Urothelium cell line (cell line): ENCODE measurements at regions not wholly inside any gene's neighbourhood (a gene's known extent, or its start where the extent isn't known, plus 50 kb on each side); places are given as distances from the start of the nearest gene placed in this dataset.

Experiments used
- DNase-seq: peaks from one replicate; pipeline ENCODE4 v3.0.0; 2011; ENCODE audit warnings: low spot score, mixed read lengths
- FAIRE-seq: peaks from 2 replicates; lab custom pipeline; 2011; peaks lifted over from hg19 to GRCh38; lab: Jason Lieb, UNC

- DNase-seq (no peak), FAIRE-seq (no peak)
Measured at GRCh38 chr15:38042707-38043445, 108.4 kb downstream of the TMCO5A start.

- DNase-seq, result no peak
- no peak for FAIRE-seq
Measured at GRCh38 chr15:38046257-38047051, 112.0 kb downstream of the TMCO5A start.

GRCh38 chr15:38048001-38048455 is 113.6 kb downstream of the TMCO5A start:
- no peak for FAIRE-seq

GRCh38 chr15:38049891-38050290 is 115.5 kb downstream of the TMCO5A start:
- FAIRE-seq (no peak), DNase-seq (no peak)

More at GRCh38 chr15:38048001-38048455, 113.6 kb downstream of the TMCO5A start:
- no peak for DNase-seq

- DNase-seq, result no peak
- FAIRE-seq, result no peak
Measured at GRCh38 chr15:38050529-38051448, 116.3 kb downstream of the TMCO5A start.

- no peak for FAIRE-seq
- no peak for DNase-seq
Measured at GRCh38 chr15:38053205-38053604, 118.8 kb downstream of the TMCO5A start.

- DNase-seq, result no peak
- no peak for FAIRE-seq
Measured at GRCh38 chr15:38053776-38054175, 119.3 kb downstream of the TMCO5A start.

- DNase-seq, result no peak
- FAIRE-seq, result no peak
Measured at GRCh38 chr15:38054488-38054887, 120.0 kb downstream of the TMCO5A start.

- FAIRE-seq (no peak), DNase-seq (no peak)
Measured at GRCh38 chr15:38058596-38059075, 124.2 kb downstream of the TMCO5A start.

GRCh38 chr15:38059665-38060064 is 125.2 kb downstream of the TMCO5A start:
- DNase-seq (no peak), FAIRE-seq (no peak)

GRCh38 chr15:38061856-38062649 is 127.6 kb downstream of the TMCO5A start:
- DNase-seq, result no peak
- no peak for FAIRE-seq

- FAIRE-seq, result no peak
- no peak for DNase-seq
Measured at GRCh38 chr15:38062696-38063095, 128.3 kb downstream of the TMCO5A start.

GRCh38 chr15:38065721-38066345 is 131.4 kb downstream of the TMCO5A start:
- no peak for DNase-seq
- FAIRE-seq, result no peak

GRCh38 chr15:38066612-38067011 is 132.2 kb downstream of the TMCO5A start:
- DNase-seq, result no peak
- no peak for FAIRE-seq

- FAIRE-seq, result no peak
- peak; percentile 68 for DNase-seq
Measured at GRCh38 chr15:38068626-38069391, 134.4 kb downstream of the TMCO5A start.

- peak; percentile 18 for DNase-seq
- FAIRE-seq, result no peak
Measured at GRCh38 chr15:38069511-38070011, 135.1 kb downstream of the TMCO5A start.

- DNase-seq, result no peak
- FAIRE-seq, result no peak
Measured at GRCh38 chr15:38070778-38071177, 136.3 kb downstream of the TMCO5A start.

- no peak for FAIRE-seq
- DNase-seq, result no peak
Measured at GRCh38 chr15:38071211-38071972, 137.0 kb downstream of the TMCO5A start.
